Uterus (tissue), 3 donors: ENCODE measurements at regions not wholly inside any gene's neighbourhood (a gene's known extent, or its start where the extent isn't known, plus 50 kb on each side); places are given as distances from the start of the nearest gene placed in this dataset.

Experiments used
- DNase-seq, 2 donors: peaks; one replicate each; pipeline ENCODE4 v3.0.0-alpha.2; 2019 to 2020
- H3K27ac ChIP-seq, 2 donors: fragments of 200-600 bp; sonication (generic); 1 replicate in 1 of 2; 2 replicates in 1 of 2; pipeline ENCODE4 v1.5.1; 2016 to 2018
- H3K27me3 ChIP-seq, 2 donors: fragments of 200-600 bp; sonication (generic); one replicate each; pipeline ENCODE4 v1.5.1; 2018 to 2019; ENCODE audit warnings: control low read depth in 1 of 2
- H3K36me3 ChIP-seq, 2 donors: fragments of 200-600 bp; sonication (generic); one replicate each; pipeline ENCODE4 v1.5.1; 2019; ENCODE audit warnings: control low read depth in 1 of 2
- H3K4me1 ChIP-seq, 2 donors: fragments of 200-600 bp; sonication (generic); one replicate each; pipeline ENCODE4 v1.5.1; 2018 to 2019; ENCODE audit warnings: control low read depth in 1 of 2
- H3K4me3 ChIP-seq, 2 donors: fragments of 200-600 bp; sonication (generic); 1 replicate in 1 of 2; 2 replicates in 1 of 2; pipeline ENCODE4 v1.5.1; 2018 to 2019; ENCODE audit warnings: mild to moderate bottlenecking in 1 of 2
- H3K9me3 ChIP-seq, 2 donors: fragments of 200-600 bp; sonication (generic); one replicate each; pipeline ENCODE4 v1.5.1; 2019; ENCODE audit warnings: control low read depth in 1 of 2
- CTCF ChIP-seq, 4 experiments: fragments of 200-600 bp in 2 of 4; fragments of 450-650 bp in 2 of 4; sonication (generic) in 2 of 4; IDR thresholded peaks; one replicate each; pipeline ENCODE4 v1.5.1; 2016 to 2019; ENCODE audit warnings: antibody characterized with exemption in 4 of 4, mild to moderate bottlenecking in 2 of 4, moderate library complexity in 1 of 4
- POLR2A ChIP-seq, 2 donors: fragments of 450-650 bp; IDR thresholded peaks; one replicate each; pipeline ENCODE4 v1.6.1; 2016; ENCODE audit warnings: antibody characterized with exemption in 2 of 2, mild to moderate bottlenecking in 1 of 2, moderate library complexity in 1 of 2
- intact Hi-C: fragments of 100-400 bp; cut with DNase I; formaldehyde crosslinking; loops from one replicate; pipeline ENCODE4 v1.15.1; 2023; ENCODE audit warnings: low total_unique reads
- donor health status: DM: yes; HTN: yes; CAD: no.

GRCh38 chr12:115670869-115671268, 606.6 kb downstream of the MED13L start:
- intact Hi-C loops, result no loop called here
- no peak overlapping the region for H3K27ac ChIP-seq
- H3K9me3 ChIP-seq, result no peaks in the 10 kb centered on the region
- no peak overlapping the region for H3K4me3 ChIP-seq
- no peak for DNase-seq
- no peaks in the 10 kb centered on the region for H3K4me1 ChIP-seq
- H3K27me3 ChIP-seq, result no peaks in the 10 kb centered on the region
- no peak for TF ChIP-seq CTCF (IDR thresholded peaks at IDR 0.05)
- H3K36me3 ChIP-seq, result no peaks in the 10 kb centered on the region

- Histone ChIP-seq H3K4me1 (no peaks in the 10 kb centered on the region), H3K27ac (no peak overlapping the region), H3K9me3 (no peaks in the 10 kb centered on the region), H3K27me3 (no peaks in the 10 kb centered on the region), H3K36me3 (no peaks in the 10 kb centered on the region), H3K4me3 (no peak overlapping the region)
- intact Hi-C loops, result no loop called here
- TF ChIP-seq POLR2A (IDR thresholded peaks at IDR 0.05), result no peak
- TF ChIP-seq CTCF (IDR thresholded peaks at IDR 0.05), result no peak
- DNase-seq, result no peak
These were observed 610.4 kb downstream of the MED13L start for GRCh38 chr12:115667116-115667515.

GRCh38 chr12:115666168-115666567, 611.3 kb downstream of the MED13L start:
- no peaks in the 10 kb centered on the region for H3K9me3 ChIP-seq
- TF ChIP-seq CTCF (IDR thresholded peaks at IDR 0.05) (no peak), POLR2A (IDR thresholded peaks at IDR 0.05) (no peak)
- no peak overlapping the region for H3K4me3 ChIP-seq
- no peak overlapping the region for H3K27ac ChIP-seq
- no peak for DNase-seq
- H3K4me1 ChIP-seq, result no peaks in the 10 kb centered on the region
- H3K36me3 ChIP-seq, result no peaks in the 10 kb centered on the region
- intact Hi-C loops, result no loop called here
- H3K27me3 ChIP-seq, result no peaks in the 10 kb centered on the region

- TF ChIP-seq POLR2A (IDR thresholded peaks at IDR 0.05), result no peak
- TF ChIP-seq CTCF (IDR thresholded peaks at IDR 0.05), result no peak
- peak overlapping the region; percentile 29 to 45 for H3K27ac ChIP-seq
- peak in 1 of 2 donors; percentile 16 for DNase-seq
These were observed 616.4 kb downstream of the MED13L start for GRCh38 chr12:115661112-115661511.

GRCh38 chr12:115660211-115660805, 617.2 kb downstream of the MED13L start:
- intact Hi-C loops, result no loop called here
- DNase-seq, result peak in 1 of 2 donors; percentile 32
- TF ChIP-seq CTCF (IDR thresholded peaks at IDR 0.05) (no peak), POLR2A (IDR thresholded peaks at IDR 0.05) (no peak)
- Histone ChIP-seq H3K27me3 (no peaks in the 10 kb centered on the region), H3K27ac (peak overlapping the region; percentile 29 to 45), H3K4me1 (no peaks in the 10 kb centered on the region), H3K4me3 (no peak overlapping the region), H3K9me3 (no peaks in the 10 kb centered on the region), H3K36me3 (no peaks in the 10 kb centered on the region)

More at GRCh38 chr12:115661112-115661511, 616.4 kb downstream of the MED13L start:
- intact Hi-C loops, result no loop called here
- H3K27me3 ChIP-seq, result no peaks in the 10 kb centered on the region
- H3K4me1 ChIP-seq, result no peaks in the 10 kb centered on the region
- no peak overlapping the region for H3K4me3 ChIP-seq
- H3K36me3 ChIP-seq, result no peaks in the 10 kb centered on the region
- H3K9me3 ChIP-seq, result no peaks in the 10 kb centered on the region
